ENCODE measurements at regions not wholly inside any gene's neighbourhood (a gene's known extent, or its start where the extent isn't known, plus 50 kb on each side); places are given as distances from the start of the nearest gene placed in this dataset.

DNA sequence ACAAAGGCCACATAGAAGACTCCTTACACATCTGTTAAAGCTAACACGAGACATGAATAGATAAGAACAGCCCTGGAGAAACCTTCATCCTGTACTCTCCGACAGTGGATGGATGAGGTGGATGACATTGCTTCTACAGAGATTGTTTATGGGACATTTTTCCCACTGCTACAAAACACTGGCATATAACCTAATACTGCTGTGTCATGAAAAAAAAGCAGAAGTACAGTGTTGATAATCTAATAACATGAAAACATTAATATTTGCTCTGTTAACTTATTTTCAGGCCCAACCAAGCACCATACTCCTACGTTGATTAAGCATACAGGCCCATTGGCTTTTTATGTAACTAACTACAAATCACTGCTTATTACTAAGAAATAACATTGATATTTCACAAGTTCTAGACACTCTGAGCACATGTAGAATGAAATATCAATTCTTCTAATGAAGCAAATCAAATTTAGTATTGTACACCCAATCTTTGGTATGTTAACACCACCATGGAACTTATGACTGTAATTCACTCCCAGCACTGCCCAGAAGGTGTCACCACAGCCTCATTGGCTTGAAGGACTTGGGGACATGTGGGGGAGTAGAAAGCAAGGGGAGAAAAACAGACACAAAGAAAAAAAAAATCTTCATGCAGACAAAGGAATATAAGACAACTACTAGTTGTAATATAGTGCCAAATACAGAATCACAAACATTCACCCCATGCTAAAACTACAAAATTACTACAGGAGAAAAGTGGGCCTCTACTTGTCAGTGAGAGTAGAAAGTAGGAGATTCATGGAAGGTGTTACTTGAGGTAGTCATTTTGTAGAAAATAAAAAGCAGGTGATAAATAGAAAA lies 330.0 kb upstream of the PMFBP1 start:
- ATAC-seq: peak; percentile 52 to 55
- Histone ChIP-seq H3K27me3 (no peaks in the 10 kb centered on the region), H3K36me3 (no peaks in the 10 kb centered on the region), H3K4me3 (no peak overlapping the region), H3K27ac (no peak overlapping the region), H3K4me1 (no peaks in the 10 kb centered on the region), H3K9me3 (no peaks in the 10 kb centered on the region)
- intact Hi-C loops (cut with DNase I; ENCODE audit: low total_unique reads) (loop anchor here (1.0 to 2.0 kb wide), 2 partner anchors 694 to 1375 kb away; no protein-coding TSS in a partner anchor), in situ Hi-C loops (cut with MboI; ENCODE audit: low sequenced_read_pairs in 4 of 4) (loop anchor here (25.0 kb wide), 2 partner anchors 585 to 710 kb away; no protein-coding TSS in a partner anchor)
- DNase-seq: peak in 1 of 2 donors; percentile 24
- TF ChIP-seq, protein P1, sequence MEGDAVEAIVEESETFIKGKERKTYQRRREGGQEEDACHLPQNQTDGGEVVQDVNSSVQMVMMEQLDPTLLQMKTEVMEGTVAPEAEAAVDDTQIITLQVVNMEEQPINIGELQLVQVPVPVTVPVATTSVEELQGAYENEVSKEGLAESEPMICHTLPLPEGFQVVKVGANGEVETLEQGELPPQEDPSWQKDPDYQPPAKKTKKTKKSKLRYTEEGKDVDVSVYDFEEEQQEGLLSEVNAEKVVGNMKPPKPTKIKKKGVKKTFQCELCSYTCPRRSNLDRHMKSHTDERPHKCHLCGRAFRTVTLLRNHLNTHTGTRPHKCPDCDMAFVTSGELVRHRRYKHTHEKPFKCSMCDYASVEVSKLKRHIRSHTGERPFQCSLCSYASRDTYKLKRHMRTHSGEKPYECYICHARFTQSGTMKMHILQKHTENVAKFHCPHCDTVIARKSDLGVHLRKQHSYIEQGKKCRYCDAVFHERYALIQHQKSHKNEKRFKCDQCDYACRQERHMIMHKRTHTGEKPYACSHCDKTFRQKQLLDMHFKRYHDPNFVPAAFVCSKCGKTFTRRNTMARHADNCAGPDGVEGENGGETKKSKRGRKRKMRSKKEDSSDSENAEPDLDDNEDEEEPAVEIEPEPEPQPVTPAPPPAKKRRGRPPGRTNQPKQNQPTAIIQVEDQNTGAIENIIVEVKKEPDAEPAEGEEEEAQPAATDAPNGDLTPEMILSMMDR (IDR thresholded peaks at IDR 0.05 in 4 of 5, conservative IDR thresholded peaks at IDR 0.05 in 1 of 5): peak; percentile 41 to 75 (median 67)
- no peak for TF ChIP-seq POLR2A (IDR thresholded peaks at IDR 0.05)

DNA sequence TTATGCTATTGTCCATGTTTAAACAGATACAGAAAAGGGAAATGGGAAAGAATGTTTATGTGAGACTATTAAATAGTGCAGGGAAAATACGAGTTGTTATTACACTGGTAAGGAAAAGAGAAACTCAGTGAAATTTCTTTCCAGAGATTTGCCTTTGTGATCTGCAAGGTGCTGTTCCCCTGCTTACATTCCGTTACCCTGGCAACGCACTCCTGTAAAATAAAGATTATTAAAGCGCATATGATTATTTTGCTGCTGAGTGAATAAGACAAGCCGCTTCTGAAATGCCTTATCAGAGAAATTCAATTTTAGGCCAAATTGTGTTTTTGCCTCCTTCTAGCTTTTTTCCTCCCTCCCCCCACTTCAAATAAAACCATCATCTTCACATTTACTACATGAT lies 328.6 kb upstream of the PMFBP1 start:
- DNase-seq (no peak), ATAC-seq (no peak)
- H3K4me1 ChIP-seq: no peaks in the 10 kb centered on the region
- intact Hi-C loops (cut with DNase I; ENCODE audit: low total_unique reads) (no loop called here), in situ Hi-C loops (cut with MboI; ENCODE audit: low sequenced_read_pairs in 4 of 4) (loop anchor here (25.0 kb wide), 2 partner anchors 587 to 712 kb away; no protein-coding TSS in a partner anchor)
- no peaks in the 10 kb centered on the region for H3K36me3 ChIP-seq
- no peaks in the 10 kb centered on the region for H3K9me3 ChIP-seq
- H3K4me3 ChIP-seq: no peak overlapping the region
- no peak overlapping the region for H3K27ac ChIP-seq
- H3K27me3 ChIP-seq: no peaks in the 10 kb centered on the region
- TF ChIP-seq, protein P1 (IDR thresholded peaks at IDR 0.05 in 4 of 5, conservative IDR thresholded peaks at IDR 0.05 in 1 of 5): no peak
- TF ChIP-seq POLR2A (IDR thresholded peaks at IDR 0.05): no peak

DNA sequence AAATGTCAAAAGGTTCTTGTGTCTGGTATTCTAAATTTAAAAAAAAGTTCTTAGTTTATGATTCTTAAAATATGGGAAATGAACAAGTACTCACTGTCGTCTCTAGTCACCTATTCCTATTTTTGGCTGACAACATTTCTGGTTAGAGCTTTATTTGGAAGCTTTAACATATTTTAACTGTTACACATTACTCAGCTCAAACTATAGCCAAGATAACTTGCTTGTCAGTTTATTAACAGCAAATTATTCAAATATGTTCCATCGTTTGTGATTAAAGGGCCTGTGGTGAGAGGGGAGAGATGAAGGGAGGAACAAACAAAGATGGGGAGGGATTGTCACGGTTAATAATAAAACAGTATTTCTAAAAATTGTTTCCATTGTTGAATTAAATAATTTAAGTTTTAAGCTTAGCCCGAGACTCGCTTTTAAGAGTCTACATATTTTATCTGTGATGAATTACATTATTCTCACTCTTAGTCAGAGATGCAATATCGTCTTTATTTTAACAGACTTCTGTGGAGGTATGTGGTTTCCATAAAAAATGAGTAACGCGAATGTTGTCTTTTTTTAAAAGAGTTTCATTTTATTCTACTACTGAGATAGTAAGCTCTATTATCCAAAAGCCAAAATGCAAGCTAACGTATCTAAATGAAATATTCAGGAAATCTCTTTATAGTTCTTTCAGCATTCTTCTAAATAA lies 321.9 kb upstream of the PMFBP1 start:
- ATAC-seq (no peak), DNase-seq (no peak)
- Histone ChIP-seq H3K9me3 (no peaks in the 10 kb centered on the region), H3K27me3 (no peaks in the 10 kb centered on the region), H3K4me3 (no peak overlapping the region), H3K36me3 (no peaks in the 10 kb centered on the region), H3K4me1 (no peaks in the 10 kb centered on the region), H3K27ac (no peak overlapping the region)
- no peak for TF ChIP-seq POLR2A (IDR thresholded peaks at IDR 0.05)
- TF ChIP-seq, protein P1 (IDR thresholded peaks at IDR 0.05 in 4 of 5, conservative IDR thresholded peaks at IDR 0.05 in 1 of 5): no peak
- intact Hi-C loops (cut with DNase I; ENCODE audit: low total_unique reads): no loop called here
- in situ Hi-C loops (cut with MboI; ENCODE audit: low sequenced_read_pairs in 4 of 4): loop anchor here in 1 of 4 donors (10.0 kb wide), 1 partner anchor 701 kb away; no protein-coding TSS in a partner anchor

- Histone ChIP-seq H3K27me3 (no peaks in the 10 kb centered on the region), H3K4me3 (no peak overlapping the region), H3K36me3 (no peaks in the 10 kb centered on the region), H3K9me3 (no peaks in the 10 kb centered on the region), H3K27ac (no peak overlapping the region), H3K4me1 (no peaks in the 10 kb centered on the region)
- DNase-seq (no peak), ATAC-seq (no peak)
- TF ChIP-seq, protein P1 (IDR thresholded peaks at IDR 0.05 in 4 of 5, conservative IDR thresholded peaks at IDR 0.05 in 1 of 5): no peak
- TF ChIP-seq POLR2A (IDR thresholded peaks at IDR 0.05): no peak
- intact Hi-C loops (cut with DNase I; ENCODE audit: low total_unique reads) (no loop called here), in situ Hi-C loops (cut with MboI; ENCODE audit: low sequenced_read_pairs in 4 of 4) (no loop called here)
Measured at GRCh38 chr16:72487283-72487682, 315.3 kb upstream of the PMFBP1 start.
